GM23338 (cell line): ENCODE measurements at regions not wholly inside any gene's neighbourhood (a gene's known extent, or its start where the extent isn't known, plus 50 kb on each side); places are given as distances from the start of the nearest gene placed in this dataset.
A peak's percentile ranks its signal among the peaks of the same experiment; 100 is the strongest.
"Not testable (repeated sequence)": the region's sequence is repeated elsewhere in the genome, so short reads cannot be mapped to it uniquely, and the experiment has no call there.

Source experiments
- ATAC-seq: fragments of 200-7000 bp; cut with Tn5 transposase; 3 replicates; pipeline ENCODE4 v1.9.1; 2020
- DNase-seq: peaks from one replicate; pipeline ENCODE4 v3.0.0-alpha.2; 2015; ENCODE audit warnings: low spot score
- H2AFZ ChIP-seq: fragments of 200-600 bp; sonication (generic); 2 replicates; pipeline ENCODE4 v1.8.0; 2016; ENCODE audit warnings: antibody characterized with exemption, mild to moderate bottlenecking, moderate library complexity
- H3F3A ChIP-seq: fragments of 200-600 bp; sonication (generic); replicated peaks from 2 replicates; pipeline ENCODE4 v1.8.0; 2017; ENCODE audit warnings: antibody characterized with exemption, mixed run types, low read depth
- H3K27ac ChIP-seq: fragments of 200-600 bp; sonication (generic); 2 replicates; pipeline ENCODE4 v1.6.1; 2016; ENCODE audit warnings: low read depth
- H3K27me3 ChIP-seq: fragments of 200-600 bp; sonication (generic); 2 replicates; pipeline ENCODE4 v1.8.0; 2016; ENCODE audit warnings: mild to moderate bottlenecking, mixed run types, moderate library complexity; ENCODE audit not compliant: insufficient read depth
- H3K36me3 ChIP-seq: fragments of 200-600 bp; sonication (generic); 2 replicates; pipeline ENCODE4 v1.8.0; 2016; ENCODE audit warnings: mild to moderate bottlenecking; ENCODE audit not compliant: insufficient read depth
- H3K4me1 ChIP-seq: fragments of 200-600 bp; sonication (generic); 2 replicates; pipeline ENCODE4 v1.8.0; 2016; ENCODE audit warnings: mild to moderate bottlenecking, moderate library complexity; ENCODE audit not compliant: insufficient read depth
- H3K4me2 ChIP-seq: fragments of 200-600 bp; sonication (generic); 2 replicates; pipeline ENCODE4 v1.7.1; 2017; ENCODE audit warnings: mixed run types
- H3K4me3 ChIP-seq: fragments of 200-600 bp; sonication (generic); 2 replicates; pipeline ENCODE4 v1.6.1; 2016; ENCODE audit warnings: mixed run types
- H3K79me2 ChIP-seq: fragments of 200-600 bp; sonication (generic); replicated peaks from 2 replicates; pipeline ENCODE4 v1.8.0; 2017; ENCODE audit warnings: mild to moderate bottlenecking; ENCODE audit not compliant: insufficient read depth
- H3K9me2 ChIP-seq: fragments of 200-600 bp; sonication (generic); 2 replicates; pipeline ENCODE4 v1.8.0; 2017; ENCODE audit not compliant: insufficient read depth
- H4K20me1 ChIP-seq: fragments of 200-600 bp; sonication (generic); replicated peaks from 2 replicates; pipeline ENCODE4 v1.8.0; 2017; ENCODE audit warnings: mild to moderate bottlenecking; ENCODE audit not compliant: insufficient read depth
- H3K27ac Mint-ChIP-seq: 2 replicates; pipeline ENCODE4 v1.8.0; 2020; ENCODE audit warnings: inconsistent platforms, mild to moderate bottlenecking, moderate library complexity, mixed read lengths
- H3K27me3 Mint-ChIP-seq: 3 replicates; pipeline ENCODE4 v1.8.0; 2022; ENCODE audit warnings: low read depth, mild to moderate bottlenecking, moderate library complexity, mixed read lengths, inconsistent platforms; ENCODE audit not compliant: insufficient read depth, poor library complexity
- H3K36me3 Mint-ChIP-seq: 3 replicates; pipeline ENCODE4 v1.8.0; 2021; ENCODE audit warnings: low read depth, mild to moderate bottlenecking, inconsistent platforms, moderate library complexity, mixed read lengths
- H3K4me1 Mint-ChIP-seq: 3 replicates; pipeline ENCODE4 v1.8.0; 2020; ENCODE audit warnings: mild to moderate bottlenecking, inconsistent platforms, mixed read lengths
- H3K4me3 Mint-ChIP-seq: 3 replicates; pipeline ENCODE4 v1.8.0; 2021; ENCODE audit warnings: moderate library complexity, mild to moderate bottlenecking, inconsistent platforms, mixed read lengths
- H3K9me3 Mint-ChIP-seq: 3 replicates; pipeline ENCODE4 v1.8.0; 2020; ENCODE audit warnings: moderate library complexity, mild to moderate bottlenecking, inconsistent platforms, mixed read lengths
- CTCF ChIP-seq, 2 experiments: fragments of 200-600 bp in 1 of 2; sonication (generic) in 1 of 2; conservative IDR thresholded peaks; 2 replicates each; pipeline versions ENCODE4 v1.5.1 to v1.6.1; 2016 to 2017; ENCODE audit warnings: antibody characterized with exemption in 2 of 2, low read depth in 2 of 2, mild to moderate bottlenecking in 2 of 2, moderate library complexity in 1 of 2
- REST ChIP-seq: IDR thresholded peaks from one replicate; pipeline ENCODE4 v1.6.1; 2018; ENCODE audit warnings: antibody characterized with exemption; ENCODE audit not compliant: unreplicated experiment
- ZNF462 ChIP-seq: fragments of 250-450 bp; sonication (Bioruptor Pico); IDR thresholded peaks from 2 replicates; pipeline ENCODE4 v1.5.0; 2020; ENCODE audit warnings: mild to moderate bottlenecking, moderate library complexity

GRCh38 chr1:104646233-104646632 is 896.5 kb downstream of the AMY1C start (continued):
- TF ChIP-seq ZNF462 (CRISPR knock-in tag), result no peak

GRCh38 chr1:104648269-104648691 is 898.6 kb downstream of the AMY1C start:
- no peak overlapping the region for H2AFZ ChIP-seq
- H3F3A ChIP-seq, result no peaks in the 10 kb centered on the region
- H3K27me3 ChIP-seq, result no peaks in the 10 kb centered on the region
- DNase-seq (peak; percentile 72), ATAC-seq (peak; percentile 79)
- H3K4me3 ChIP-seq, result no peak overlapping the region
- no peak overlapping the region for H3K27ac ChIP-seq
- peaks cover 18% of the 10 kb centered on the region; the same call in 2 of the 3 replicates for H3K4me1 Mint-ChIP-seq
- no peaks in the 10 kb centered on the region for H3K36me3 Mint-ChIP-seq
- TF ChIP-seq REST (no peak), CTCF (conservative IDR thresholded peaks at IDR 0.05; ENCODE audit: low read depth in 2 of 2) (peak; percentile 74 to 76)
- no peaks in the 10 kb centered on the region for H3K36me3 ChIP-seq
- no peaks in the 10 kb centered on the region for H3K79me2 ChIP-seq
- H3K27ac Mint-ChIP-seq, result no peak overlapping the region
- no peaks in the 10 kb centered on the region for H3K9me2 ChIP-seq
- peaks cover 11% of the 10 kb centered on the region for H3K4me1 ChIP-seq
- no peak overlapping the region for H3K4me3 Mint-ChIP-seq
- no peaks in the 10 kb centered on the region for H3K9me3 Mint-ChIP-seq
- H3K4me2 ChIP-seq, result no peak overlapping the region
- H3K27me3 Mint-ChIP-seq, result peaks cover 8% of the 10 kb centered on the region
- H4K20me1 ChIP-seq, result no peaks in the 10 kb centered on the region

- H3K4me3 ChIP-seq, H3K27ac Mint-ChIP-seq, H3K27me3 ChIP-seq, H3K79me2 ChIP-seq, H3F3A ChIP-seq, H3K4me3 Mint-ChIP-seq, H3K27ac ChIP-seq, H2AFZ ChIP-seq, H3K36me3 ChIP-seq, H3K9me2 ChIP-seq, ATAC-seq, H3K27me3 Mint-ChIP-seq, H3K4me1 Mint-ChIP-seq, H4K20me1 ChIP-seq, H3K36me3 Mint-ChIP-seq, H3K4me2 ChIP-seq, H3K4me1 ChIP-seq: not testable (repeated sequence)
- peak; percentile 5 for DNase-seq
- H3K9me3 Mint-ChIP-seq, result peaks cover 13% of the 10 kb centered on the region
Measured at GRCh38 chr1:104664374-104664773, 914.7 kb downstream of the AMY1C start.
